Astrocyte of the cerebellum (primary cell): ENCODE measurements at regions not wholly inside any gene's neighbourhood (a gene's known extent, or its start where the extent isn't known, plus 50 kb on each side); places are given as distances from the start of the nearest gene placed in this dataset.

Source experiments
- DNase-seq: peaks from one replicate; pipeline ENCODE4 v3.0.0-alpha.2; 2011; ENCODE audit warnings: low read depth
- H3K4me3 ChIP-seq: 2 replicates; pipeline ENCODE4 v1.5.1; 2011; ENCODE audit warnings: mild to moderate bottlenecking, low read depth, low read length, moderate library complexity
- in situ Hi-C: cut with HindIII; loops from 2 replicates; pipeline ENCODE4 v1.10.0; 2017; ENCODE audit warnings: low sequenced_read_pairs
- TF ChIP-seq, protein P1 (sequence below): IDR thresholded peaks from 2 replicates; pipeline ENCODE4 v1.5.1; 2012; ENCODE audit warnings: low read length, low read depth, moderate library complexity, mild to moderate bottlenecking; ENCODE audit errors: missing control alignments

DNA sequence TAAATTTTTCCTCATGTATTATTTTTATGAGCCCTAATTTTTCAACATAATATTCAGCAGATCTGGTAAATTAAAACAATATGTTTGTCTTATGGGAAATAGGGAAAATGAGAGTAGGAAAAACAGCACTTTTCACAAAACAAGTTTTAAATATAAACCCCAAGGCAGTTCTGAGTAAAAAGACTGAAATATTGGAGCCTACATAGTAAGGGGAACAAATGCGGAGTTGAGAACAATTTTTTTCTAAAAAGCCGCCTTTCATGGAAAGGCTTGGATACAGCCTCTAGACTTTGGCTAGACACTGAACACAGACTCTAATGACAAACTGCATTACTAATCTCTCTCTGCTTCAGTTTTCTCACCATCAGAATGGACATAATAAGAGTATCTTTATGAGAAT, 174.1 kb downstream of the NOL4 start:
- in situ Hi-C loops, result no loop called here
- no peak for DNase-seq
- TF ChIP-seq, protein P1, sequence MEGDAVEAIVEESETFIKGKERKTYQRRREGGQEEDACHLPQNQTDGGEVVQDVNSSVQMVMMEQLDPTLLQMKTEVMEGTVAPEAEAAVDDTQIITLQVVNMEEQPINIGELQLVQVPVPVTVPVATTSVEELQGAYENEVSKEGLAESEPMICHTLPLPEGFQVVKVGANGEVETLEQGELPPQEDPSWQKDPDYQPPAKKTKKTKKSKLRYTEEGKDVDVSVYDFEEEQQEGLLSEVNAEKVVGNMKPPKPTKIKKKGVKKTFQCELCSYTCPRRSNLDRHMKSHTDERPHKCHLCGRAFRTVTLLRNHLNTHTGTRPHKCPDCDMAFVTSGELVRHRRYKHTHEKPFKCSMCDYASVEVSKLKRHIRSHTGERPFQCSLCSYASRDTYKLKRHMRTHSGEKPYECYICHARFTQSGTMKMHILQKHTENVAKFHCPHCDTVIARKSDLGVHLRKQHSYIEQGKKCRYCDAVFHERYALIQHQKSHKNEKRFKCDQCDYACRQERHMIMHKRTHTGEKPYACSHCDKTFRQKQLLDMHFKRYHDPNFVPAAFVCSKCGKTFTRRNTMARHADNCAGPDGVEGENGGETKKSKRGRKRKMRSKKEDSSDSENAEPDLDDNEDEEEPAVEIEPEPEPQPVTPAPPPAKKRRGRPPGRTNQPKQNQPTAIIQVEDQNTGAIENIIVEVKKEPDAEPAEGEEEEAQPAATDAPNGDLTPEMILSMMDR, result no peak
- no peak overlapping the region for H3K4me3 ChIP-seq

DNA sequence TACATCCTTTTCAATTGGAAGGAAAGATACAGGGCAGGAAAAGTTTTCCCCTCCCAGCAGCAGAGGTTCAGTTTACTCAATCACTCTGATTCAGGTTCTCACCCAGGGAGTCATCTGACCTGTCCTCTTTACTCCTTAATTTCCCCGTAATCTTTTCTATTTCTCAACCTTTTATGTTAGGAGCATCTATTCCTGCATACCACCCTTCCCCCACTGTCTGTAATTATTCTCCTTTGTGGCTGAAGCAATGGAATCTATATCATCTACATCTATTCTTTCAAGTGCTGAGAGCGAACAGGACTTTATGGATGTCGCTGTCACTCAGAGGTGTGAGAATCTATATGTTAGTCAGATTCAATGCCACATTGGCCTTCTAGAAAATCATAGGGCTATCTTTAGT, 175.2 kb downstream of the NOL4 start:
- TF ChIP-seq, protein P1, result no peak
- no peak for DNase-seq
- H3K4me3 ChIP-seq, result no peak overlapping the region
- in situ Hi-C loops, result no loop called here

DNA sequence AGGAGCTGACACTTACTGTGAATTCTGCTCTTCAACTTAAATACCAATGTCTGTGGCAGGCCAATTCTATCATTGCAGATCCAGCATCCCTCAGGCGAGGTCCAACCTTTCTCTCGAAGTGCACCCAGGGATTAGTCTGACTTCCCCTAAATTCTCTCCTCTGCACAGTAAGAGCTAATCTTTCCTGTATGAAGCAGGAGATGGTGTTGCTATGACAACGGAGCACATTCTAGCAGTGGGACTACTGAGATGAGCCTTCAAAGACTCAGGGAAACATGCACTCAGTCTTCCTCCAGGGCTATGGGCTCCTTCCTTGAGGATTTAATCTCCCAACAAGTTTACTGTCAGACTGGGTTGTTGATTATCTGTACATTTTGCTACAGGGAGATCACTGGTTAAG, 176.3 kb downstream of the NOL4 start:
- no peak for DNase-seq
- no peak overlapping the region for H3K4me3 ChIP-seq
- in situ Hi-C loops, result no loop called here
- TF ChIP-seq, protein P1, result no peak

DNA sequence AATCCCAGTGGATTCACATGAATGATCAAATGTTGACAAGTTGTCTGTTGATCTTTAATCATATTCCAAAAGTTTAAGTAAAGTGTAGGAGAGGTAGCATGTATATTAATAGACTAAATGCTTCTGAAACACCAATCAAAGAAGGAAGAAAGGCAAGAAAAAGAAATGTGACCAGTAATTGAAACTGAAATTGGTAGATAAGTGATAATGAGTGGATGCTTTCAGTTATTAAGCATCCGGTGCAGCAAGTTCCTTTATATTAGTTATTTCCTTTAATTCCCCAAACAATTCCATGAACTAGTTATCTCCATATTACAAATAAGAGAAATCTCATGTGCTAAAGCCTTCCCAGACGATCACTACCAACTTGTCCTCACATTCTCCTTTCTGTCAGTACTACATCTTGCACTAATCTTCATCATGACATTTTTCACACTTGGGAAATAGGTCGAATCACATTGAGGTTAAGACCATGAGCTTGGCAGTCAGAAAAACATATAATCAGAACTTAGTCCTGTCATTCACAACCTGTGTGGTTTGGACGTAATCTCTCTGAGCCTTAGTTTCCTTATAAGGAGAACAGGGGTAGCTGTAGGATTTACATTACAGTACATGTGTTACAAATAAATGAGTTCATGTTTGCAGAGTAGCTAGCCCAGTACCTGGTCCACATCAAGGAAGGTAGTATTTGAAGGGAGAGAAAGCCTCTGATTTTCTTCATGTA, 182.1 kb downstream of the NOL4 start:
- no peak for DNase-seq
- no peak overlapping the region for H3K4me3 ChIP-seq
- in situ Hi-C loops, result no loop called here
- TF ChIP-seq, protein P1, result no peak

DNA sequence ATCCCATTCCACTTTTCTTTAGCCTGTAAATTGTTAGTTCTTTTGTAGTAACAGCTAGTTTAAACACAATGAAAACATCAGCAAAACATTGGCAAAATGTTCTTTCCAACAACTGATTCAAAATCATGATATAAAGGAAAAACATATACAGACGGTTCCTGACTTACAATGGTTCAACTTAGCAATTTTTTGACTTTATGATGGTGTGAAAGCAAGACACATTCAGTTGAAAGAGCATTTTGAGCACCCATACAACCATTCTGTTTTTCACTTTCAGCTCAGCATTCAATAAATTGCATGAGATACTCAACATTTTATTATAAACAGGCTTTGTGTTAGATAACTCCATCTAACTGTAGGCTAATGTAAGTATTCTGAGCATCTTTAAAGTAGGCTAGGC, 185.1 kb downstream of the NOL4 start:
- H3K4me3 ChIP-seq, result no peak overlapping the region
- TF ChIP-seq, protein P1, result no peak
- DNase-seq, result no peak
- in situ Hi-C loops, result no loop called here

DNA sequence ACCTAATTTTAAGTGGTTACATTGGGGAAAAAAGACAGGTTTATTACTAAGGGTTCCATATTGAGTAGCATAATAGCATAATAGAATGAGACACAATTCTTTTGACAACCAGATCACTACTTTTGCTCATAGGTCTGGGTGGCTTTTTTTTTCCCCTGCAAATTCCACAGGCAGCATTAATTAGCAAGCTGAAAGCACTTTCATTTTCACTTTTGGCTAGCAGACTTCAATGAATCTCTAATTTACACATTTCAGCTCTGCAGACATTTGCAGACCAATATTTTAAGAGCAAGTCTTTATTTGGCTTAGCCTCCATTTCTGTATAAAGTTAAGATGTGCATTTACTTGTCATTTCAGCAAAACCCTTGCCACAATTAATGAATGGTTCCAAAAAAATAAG, 185.5 kb downstream of the NOL4 start:
- TF ChIP-seq, protein P1, result no peak
- H3K4me3 ChIP-seq, result no peak overlapping the region
- peak; percentile 12 for DNase-seq
- in situ Hi-C loops, result no loop called here
